ENCODE measurements at regions not wholly inside any gene's neighbourhood (a gene's known extent, or its start where the extent isn't known, plus 50 kb on each side); places are given as distances from the start of the nearest gene placed in this dataset.

DNA sequence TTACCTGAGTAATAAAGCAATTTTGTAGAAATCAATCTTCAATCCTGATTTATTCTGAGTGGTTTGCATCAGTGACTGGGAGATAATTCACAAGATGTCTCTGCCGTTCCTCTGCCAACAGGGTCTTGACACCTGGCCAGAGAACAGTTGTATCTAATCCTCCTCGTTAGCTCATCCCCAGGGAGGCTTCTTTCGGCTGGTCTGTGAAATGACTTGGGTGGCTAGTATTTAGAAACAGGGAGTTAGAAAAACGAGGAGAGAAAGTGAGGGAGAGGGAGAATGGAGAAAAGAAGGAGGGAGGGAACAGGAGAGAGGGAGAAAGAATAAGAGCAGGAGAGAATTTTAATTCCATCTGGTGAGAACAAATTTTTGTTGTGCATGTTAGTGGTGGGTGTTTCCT, 600.2 kb upstream of the TLE4 start:
- no peak for DNase-seq (ENCODE audit: low read depth)
- no peak overlapping the region for H3K4me3 ChIP-seq (replicated peaks; ENCODE audit: low read depth, low read length)
- TF ChIP-seq, protein P1, sequence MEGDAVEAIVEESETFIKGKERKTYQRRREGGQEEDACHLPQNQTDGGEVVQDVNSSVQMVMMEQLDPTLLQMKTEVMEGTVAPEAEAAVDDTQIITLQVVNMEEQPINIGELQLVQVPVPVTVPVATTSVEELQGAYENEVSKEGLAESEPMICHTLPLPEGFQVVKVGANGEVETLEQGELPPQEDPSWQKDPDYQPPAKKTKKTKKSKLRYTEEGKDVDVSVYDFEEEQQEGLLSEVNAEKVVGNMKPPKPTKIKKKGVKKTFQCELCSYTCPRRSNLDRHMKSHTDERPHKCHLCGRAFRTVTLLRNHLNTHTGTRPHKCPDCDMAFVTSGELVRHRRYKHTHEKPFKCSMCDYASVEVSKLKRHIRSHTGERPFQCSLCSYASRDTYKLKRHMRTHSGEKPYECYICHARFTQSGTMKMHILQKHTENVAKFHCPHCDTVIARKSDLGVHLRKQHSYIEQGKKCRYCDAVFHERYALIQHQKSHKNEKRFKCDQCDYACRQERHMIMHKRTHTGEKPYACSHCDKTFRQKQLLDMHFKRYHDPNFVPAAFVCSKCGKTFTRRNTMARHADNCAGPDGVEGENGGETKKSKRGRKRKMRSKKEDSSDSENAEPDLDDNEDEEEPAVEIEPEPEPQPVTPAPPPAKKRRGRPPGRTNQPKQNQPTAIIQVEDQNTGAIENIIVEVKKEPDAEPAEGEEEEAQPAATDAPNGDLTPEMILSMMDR (IDR thresholded peaks at IDR 0.05; ENCODE audit: low read length, missing control alignments), result no peak

DNA sequence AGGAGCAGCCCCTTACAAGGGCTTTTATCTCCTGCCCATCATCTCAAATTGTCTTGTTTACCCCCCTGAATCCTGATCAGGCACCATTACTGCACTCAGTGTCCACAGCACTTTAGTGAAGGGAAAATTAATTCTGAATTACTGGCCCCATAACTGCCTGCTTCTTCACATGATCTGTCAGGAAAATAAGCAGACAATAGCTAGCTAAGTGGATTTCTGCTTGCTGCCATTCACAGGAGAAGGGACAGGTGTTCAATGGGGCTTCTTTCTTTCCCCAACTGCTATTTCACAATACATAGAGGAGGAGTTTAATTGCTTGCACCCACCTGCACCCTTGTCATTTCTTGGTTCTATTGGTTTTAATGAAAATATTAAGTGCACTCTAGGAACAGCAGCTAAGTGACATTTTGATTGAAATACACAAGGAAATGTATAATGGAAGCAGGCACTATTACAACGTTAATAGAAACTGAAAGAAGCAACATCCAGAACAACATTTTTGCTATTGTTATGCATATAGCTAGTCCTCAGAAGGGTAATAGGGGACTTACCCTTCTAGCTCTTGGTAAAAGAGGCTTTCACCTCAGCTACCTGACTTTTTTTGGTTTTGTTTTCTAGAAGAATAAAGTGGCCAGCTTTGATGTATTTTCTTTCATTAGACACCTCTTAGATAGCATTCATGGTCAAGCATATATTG, 599.3 kb upstream of the TLE4 start:
- TF ChIP-seq, protein P1 (IDR thresholded peaks at IDR 0.05; ENCODE audit: low read length, missing control alignments), result no peak
- DNase-seq (ENCODE audit: low read depth), result no peak
- no peak overlapping the region for H3K4me3 ChIP-seq (replicated peaks; ENCODE audit: low read depth, low read length)

DNA sequence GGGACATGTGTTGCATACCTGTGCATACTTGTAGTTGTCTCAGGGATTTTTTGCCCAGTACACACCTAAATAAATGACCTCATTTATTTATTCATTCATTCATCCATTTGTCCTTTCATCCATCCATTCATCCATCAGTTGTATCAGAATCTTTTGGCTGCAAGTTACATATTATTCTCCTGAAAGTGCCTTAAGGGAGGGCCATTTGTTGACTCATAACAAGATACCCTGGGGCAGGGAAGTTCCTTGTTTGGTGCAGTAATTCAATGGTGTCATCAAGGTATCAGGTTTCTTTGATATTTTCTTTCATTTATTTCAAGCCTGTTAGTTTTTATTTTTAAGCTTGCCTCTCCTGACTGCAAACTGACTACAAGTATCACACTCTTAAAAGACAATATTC, 597.9 kb upstream of the TLE4 start:
- TF ChIP-seq, protein P1 (IDR thresholded peaks at IDR 0.05; ENCODE audit: low read length, missing control alignments), result no peak
- H3K4me3 ChIP-seq (replicated peaks; ENCODE audit: low read depth, low read length), result no peak overlapping the region
- DNase-seq (ENCODE audit: low read depth), result peak; percentile 11

DNA sequence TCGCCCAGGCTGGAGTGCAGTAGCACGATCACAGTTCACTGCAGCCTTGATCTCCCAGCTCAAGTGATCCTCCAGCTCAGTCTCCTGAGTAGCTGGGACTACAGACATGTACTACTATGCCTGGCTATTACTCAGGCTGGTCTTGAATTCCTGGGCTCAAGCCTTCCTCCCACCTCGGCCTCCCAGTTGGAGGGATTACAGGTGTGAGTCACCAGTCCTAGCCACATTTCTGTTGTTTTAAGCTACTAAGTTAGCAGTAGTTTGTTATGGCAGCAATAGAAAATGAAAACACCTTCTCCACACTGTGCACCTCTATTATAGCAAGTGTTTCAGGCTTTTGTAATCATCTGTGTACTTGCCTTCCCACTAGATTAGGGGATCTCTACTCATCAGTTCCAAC, 588.9 kb upstream of the TLE4 start:
- DNase-seq (ENCODE audit: low read depth), result peak; percentile 27
- no peak overlapping the region for H3K4me3 ChIP-seq (replicated peaks; ENCODE audit: low read depth, low read length)
- TF ChIP-seq, protein P1 (IDR thresholded peaks at IDR 0.05; ENCODE audit: low read length, missing control alignments), result no peak

DNA sequence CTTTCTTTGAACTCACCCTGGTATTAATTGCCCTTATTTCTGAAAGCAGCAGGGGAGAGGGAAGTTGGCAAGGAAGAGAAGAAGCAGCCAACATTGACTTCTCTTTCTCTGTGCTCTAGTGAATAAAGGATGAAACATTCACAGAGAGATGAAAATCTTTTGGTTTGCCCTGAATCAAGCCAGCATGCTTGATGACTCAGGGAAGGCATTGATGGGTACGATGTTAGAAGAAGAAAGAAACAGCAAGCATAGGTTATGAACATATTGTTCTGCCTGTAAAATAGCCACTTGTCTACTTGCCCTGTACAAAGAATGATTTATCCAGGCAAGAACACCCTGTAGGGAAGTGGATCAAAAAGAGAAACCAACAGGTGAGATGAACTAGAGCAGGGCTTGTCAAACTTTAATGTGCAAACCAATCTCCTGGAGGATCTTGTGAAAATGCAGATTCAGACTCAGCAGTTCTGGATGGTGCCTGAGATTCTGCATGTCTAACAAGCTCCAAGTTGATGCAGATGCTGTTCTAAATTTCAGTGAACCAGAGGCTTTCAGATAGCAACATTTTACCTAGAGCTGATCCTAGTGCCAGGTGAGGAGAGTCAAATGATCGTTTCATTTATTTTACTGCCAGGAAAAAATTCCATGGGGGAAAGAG, 586.6 kb upstream of the TLE4 start:
- DNase-seq (ENCODE audit: low read depth), result no peak
- H3K4me3 ChIP-seq (replicated peaks; ENCODE audit: low read depth, low read length), result no peak overlapping the region
- TF ChIP-seq, protein P1 (IDR thresholded peaks at IDR 0.05; ENCODE audit: low read length, missing control alignments), result no peak

DNA sequence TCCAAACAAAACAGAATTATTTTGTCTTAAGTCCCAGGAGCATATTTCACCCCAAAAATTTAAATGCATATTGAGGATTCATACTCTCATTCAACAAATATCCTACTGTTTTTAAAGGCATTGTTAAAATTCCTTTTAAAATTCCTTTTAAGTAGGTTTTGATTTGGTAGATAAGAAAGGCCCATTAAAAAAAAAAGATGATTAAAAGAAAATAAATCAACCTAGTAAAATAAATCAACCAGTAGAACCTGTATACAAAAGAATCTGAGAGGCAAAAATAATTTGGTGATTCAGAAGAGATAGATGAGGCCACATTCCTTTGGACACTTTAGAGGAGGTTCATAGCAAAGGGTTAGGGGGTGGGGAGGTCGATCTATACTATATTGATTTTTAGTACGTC, 585.3 kb upstream of the TLE4 start:
- TF ChIP-seq, protein P1 (IDR thresholded peaks at IDR 0.05; ENCODE audit: low read length, missing control alignments), result no peak
- no peak overlapping the region for H3K4me3 ChIP-seq (replicated peaks; ENCODE audit: low read depth, low read length)
- DNase-seq (ENCODE audit: low read depth), result no peak

Data from fibroblast of pulmonary artery (primary cell).